Kidney (tissue), 13 donors: ENCODE measurements at regions not wholly inside any gene's neighbourhood (a gene's known extent, or its start where the extent isn't known, plus 50 kb on each side); places are given as distances from the start of the nearest gene placed in this dataset.
A peak's percentile ranks its signal among the peaks of the same experiment; 100 is the strongest.

ENCODE experiments used
- DNase-seq, 5 donors: peaks; one replicate each; pipeline ENCODE4 v3.0.0-alpha.2; 2013 to 2020
- FAIRE-seq: peaks from 2 replicates; lab custom pipeline; 2012; peaks lifted over from hg19 to GRCh38; lab: Jason Lieb, UNC
- H3K27ac ChIP-seq, 2 donors: one replicate each; pipeline ENCODE4 v1.7.0; 2013; ENCODE audit warnings: low read depth in 2 of 2, low read length in 2 of 2, inconsistent platforms in 1 of 2
- H3K27me3 ChIP-seq: one replicate; pipeline ENCODE4 v1.7.1; 2013; ENCODE audit warnings: low read length, inconsistent platforms; ENCODE audit not compliant: control insufficient read depth, insufficient read depth
- H3K36me3 ChIP-seq, 3 donors: one replicate each; pipeline versions ENCODE4 v1.7.0 to v1.7.1; 2013; ENCODE audit warnings: low read length in 3 of 3, control low read depth in 1 of 3, inconsistent platforms in 1 of 3; ENCODE audit not compliant: insufficient read depth in 3 of 3, control insufficient read depth in 2 of 3
- H3K4me1 ChIP-seq, 3 donors: one replicate each; pipeline versions ENCODE4 v1.7.0 to v1.7.1; 2013; ENCODE audit warnings: low read length in 3 of 3, inconsistent platforms in 1 of 3, low read depth in 1 of 3; ENCODE audit not compliant: control insufficient read depth in 2 of 3, insufficient read depth in 2 of 3
- H3K4me3 ChIP-seq, 3 donors: one replicate each; pipeline versions ENCODE4 v1.7.0 to v1.8.1; 2013; ENCODE audit warnings: low read length in 3 of 3, control low read depth in 1 of 3, inconsistent platforms in 1 of 3
- H3K9ac ChIP-seq, 3 donors: one replicate each; pipeline versions ENCODE4 v1.7.0 to v1.7.1; 2013; ENCODE audit warnings: low read length in 3 of 3, control low read depth in 1 of 3, inconsistent platforms in 1 of 3
- H3K9me3 ChIP-seq, 3 donors: one replicate each; pipeline versions ENCODE4 v1.7.0 to v1.7.1; 2013; ENCODE audit warnings: low read length in 3 of 3, control low read depth in 1 of 3, inconsistent platforms in 1 of 3; ENCODE audit not compliant: control insufficient read depth in 2 of 3, insufficient read depth in 1 of 3
- CTCF ChIP-seq: IDR thresholded peaks from 3 replicates; pipeline ENCODE4 v1.5.1; 2012; ENCODE audit warnings: mild to moderate bottlenecking, moderate library complexity, borderline replicate concordance; ENCODE audit not compliant: insufficient read depth; ENCODE audit errors: extremely low read depth
- intact Hi-C: fragments of 100-400 bp; cut with DNase I; formaldehyde crosslinking; loops from one replicate; pipeline ENCODE4 v1.11.1; 2022
- donor health status: control.
- donor health status: control.
- donor health status: control.
- donor health status: control.
- donor health status: control.
- donor health status: DM: yes; HTN: yes; CAD: no.
- donor health status: Normal renal cell carcinoma (clear cell type).

GRCh38 chr6:141261672-141262060 is 871.1 kb upstream of the GJE1 start:
- no peak for TF ChIP-seq CTCF
- FAIRE-seq = no peak

DNA sequence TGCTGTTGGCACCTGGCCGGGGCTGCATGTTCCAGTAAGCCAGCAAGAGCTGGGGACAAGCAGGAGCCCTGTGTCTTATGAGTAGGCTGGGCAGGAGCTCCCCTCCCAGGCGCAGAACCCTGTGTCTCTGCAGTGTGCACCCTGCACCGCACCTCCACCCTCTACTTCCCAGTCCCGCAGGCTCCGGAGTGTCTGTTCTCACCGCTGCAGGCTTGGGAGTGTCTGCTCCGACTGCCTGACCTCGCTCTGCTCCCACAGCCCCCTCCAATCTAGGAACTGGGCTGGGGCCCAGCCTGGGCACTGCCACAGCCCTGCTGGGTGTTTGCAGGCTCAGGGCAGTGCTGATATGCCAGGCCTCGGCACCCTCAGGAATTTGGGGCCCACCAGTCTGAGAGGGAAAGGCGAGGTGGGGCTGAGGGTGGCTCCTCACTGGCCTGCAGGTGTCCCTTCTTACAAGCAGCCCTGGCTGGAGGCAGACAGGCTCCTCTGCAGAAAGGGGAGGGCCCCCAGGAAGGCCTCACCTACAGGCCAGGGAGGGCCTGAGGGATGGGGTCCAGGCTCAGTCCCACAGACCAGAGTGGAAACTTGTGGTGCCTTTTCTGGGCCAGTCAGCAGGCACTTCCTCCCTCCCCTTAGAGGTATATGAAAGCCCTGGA is 871.6 kb upstream of the GJE1 start:
- no peak overlapping the region for H3K27ac ChIP-seq
- no peak for FAIRE-seq

More at GRCh38 chr6:141261672-141262060, 871.1 kb upstream of the GJE1 start:
- H3K9ac ChIP-seq = no peak overlapping the region
- no peaks in the 10 kb centered on the region for H3K36me3 ChIP-seq
- intact Hi-C loops = no loop called here
- H3K9me3 ChIP-seq = no peaks in the 10 kb centered on the region
- peak in 1 of 5 donors; percentile 34 for DNase-seq
- no peak overlapping the region for H3K4me3 ChIP-seq
- no peaks in the 10 kb centered on the region for H3K27me3 ChIP-seq
- no peaks in the 10 kb centered on the region for H3K4me1 ChIP-seq
- no peak overlapping the region for H3K27ac ChIP-seq

DNA sequence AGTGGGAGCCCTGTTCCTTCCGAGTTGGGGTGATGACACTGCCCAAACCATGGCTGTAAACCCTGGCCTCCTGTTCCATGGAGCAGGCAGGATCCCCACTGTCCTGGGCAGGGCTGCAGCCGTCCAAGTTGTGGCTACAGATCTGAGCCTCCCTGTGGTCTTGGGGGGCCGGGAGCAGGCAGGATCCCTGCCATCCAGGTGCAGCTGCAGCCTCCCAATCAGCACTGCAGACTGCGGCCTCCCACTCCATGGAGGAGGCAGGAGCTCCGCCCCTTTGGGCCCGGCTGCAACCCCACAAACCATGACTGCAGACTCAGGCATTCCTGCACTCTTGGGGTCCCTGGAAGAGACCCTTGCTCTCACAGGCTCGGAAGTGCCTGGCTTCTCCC is 872.1 kb upstream of the GJE1 start:
- intact Hi-C loops = no loop called here
- H3K36me3 ChIP-seq = no peaks in the 10 kb centered on the region
- H3K27ac ChIP-seq = no peak overlapping the region
- no peak for TF ChIP-seq CTCF
- H3K4me1 ChIP-seq = no peaks in the 10 kb centered on the region
- H3K27me3 ChIP-seq = no peaks in the 10 kb centered on the region
- H3K9ac ChIP-seq = no peak overlapping the region
- H3K9me3 ChIP-seq = no peaks in the 10 kb centered on the region
- H3K4me3 ChIP-seq = no peak overlapping the region
- DNase-seq = peak in 1 of 5 donors; percentile 29
- FAIRE-seq = no peak

More for the DNA sequence above, 871.6 kb upstream of the GJE1 start:
- Histone ChIP-seq H3K4me1 (no peaks in the 10 kb centered on the region), H3K36me3 (no peaks in the 10 kb centered on the region), H3K27me3 (no peaks in the 10 kb centered on the region), H3K4me3 (no peak overlapping the region), H3K9me3 (no peaks in the 10 kb centered on the region), H3K9ac (no peak overlapping the region)
- no peak for TF ChIP-seq CTCF
- DNase-seq = peak in 1 of 5 donors; percentile 64
- intact Hi-C loops = no loop called here

GRCh38 chr6:141259807-141260206 is 872.9 kb upstream of the GJE1 start:
- Histone ChIP-seq H3K27ac (no peak overlapping the region), H3K9me3 (no peaks in the 10 kb centered on the region), H3K27me3 (no peaks in the 10 kb centered on the region), H3K4me3 (no peak overlapping the region), H3K4me1 (no peaks in the 10 kb centered on the region), H3K36me3 (no peaks in the 10 kb centered on the region), H3K9ac (no peak overlapping the region)
- FAIRE-seq (no peak), DNase-seq (no peak)
- no peak for TF ChIP-seq CTCF
- intact Hi-C loops = no loop called here
